HG03432 (cell line): ENCODE measurements at regions not wholly inside any gene's neighbourhood (a gene's known extent, or its start where the extent isn't known, plus 50 kb on each side); places are given as distances from the start of the nearest gene placed in this dataset.
A peak's percentile ranks its signal among the peaks of the same experiment; 100 is the strongest.
"Not testable (repeated sequence)": the region's sequence is repeated elsewhere in the genome, so short reads cannot be mapped to it uniquely, and the experiment has no call there.

Experiments
- ATAC-seq: cut with Tn5 transposase; IDR thresholded peaks from one replicate; pipeline ENCODE4 v1.9.1; 2021; ENCODE audit warnings: mild to moderate bottlenecking, moderate library complexity; ENCODE audit not compliant: unreplicated experiment

DNA sequence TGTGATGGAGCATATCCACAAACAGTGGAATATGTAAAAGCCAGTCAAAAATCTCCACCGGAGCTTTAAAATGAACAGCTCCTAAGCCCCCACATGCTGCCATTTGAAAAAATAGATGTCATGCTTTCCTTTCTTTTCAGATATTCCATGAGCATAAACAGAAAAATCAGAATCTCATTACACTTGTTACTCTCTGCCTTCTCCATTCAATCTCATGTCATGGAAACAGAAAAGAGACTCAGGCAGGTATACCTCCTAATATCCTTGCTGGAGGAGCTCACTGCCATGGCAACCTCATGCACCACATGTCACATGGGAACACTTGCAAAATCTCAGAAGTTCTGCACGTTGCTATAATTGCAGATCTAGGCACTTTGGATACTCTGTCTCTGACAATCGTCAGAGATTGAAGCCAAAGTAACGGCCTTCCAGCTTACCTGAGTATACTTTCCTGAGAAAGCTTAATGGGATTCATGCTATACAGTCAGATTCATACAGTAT lies 317.0 kb upstream of the ADAMTS9 start:
- no peak for ATAC-seq

GRCh38 chr3:65004306-65004705 lies 316.5 kb upstream of the ADAMTS9 start:
- ATAC-seq = no peak

DNA sequence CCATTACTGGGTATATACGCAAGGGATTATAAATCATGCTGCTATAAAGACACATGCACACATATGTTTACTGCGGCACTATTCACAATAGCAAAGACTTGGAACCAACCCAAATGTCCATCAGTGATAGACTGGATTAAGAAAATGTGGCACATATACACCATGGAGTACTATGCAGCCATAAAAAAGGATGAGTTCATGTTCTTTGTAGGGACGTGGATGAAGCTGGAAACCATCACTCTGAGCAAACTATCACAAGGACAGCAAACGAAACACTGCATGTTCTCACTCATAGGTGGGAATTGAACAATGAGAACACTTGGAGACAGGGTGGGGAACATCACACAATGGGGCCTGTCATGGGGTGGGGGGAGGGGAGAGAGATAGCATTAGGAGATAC lies 313.3 kb upstream of the ADAMTS9 start:
- not testable (repeated sequence) for ATAC-seq

DNA sequence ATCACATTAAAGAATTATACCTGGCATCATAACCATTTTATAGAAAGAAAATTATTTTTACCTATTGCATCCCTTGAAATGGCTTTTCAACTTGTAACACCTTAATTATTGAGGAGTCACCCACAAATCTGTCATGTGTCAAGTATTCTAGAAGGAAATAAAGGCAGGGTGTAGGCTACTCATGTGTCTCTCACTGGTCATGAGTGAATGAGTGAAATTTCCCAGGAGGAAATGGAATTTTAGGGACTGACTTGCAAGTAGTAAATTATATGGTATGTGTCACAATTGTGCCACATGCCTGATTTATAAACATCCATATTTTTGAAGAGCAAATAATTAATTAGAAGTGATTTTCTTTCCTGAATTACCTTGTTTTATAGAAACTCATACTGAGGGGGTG lies 310.5 kb upstream of the ADAMTS9 start:
- no peak for ATAC-seq

DNA sequence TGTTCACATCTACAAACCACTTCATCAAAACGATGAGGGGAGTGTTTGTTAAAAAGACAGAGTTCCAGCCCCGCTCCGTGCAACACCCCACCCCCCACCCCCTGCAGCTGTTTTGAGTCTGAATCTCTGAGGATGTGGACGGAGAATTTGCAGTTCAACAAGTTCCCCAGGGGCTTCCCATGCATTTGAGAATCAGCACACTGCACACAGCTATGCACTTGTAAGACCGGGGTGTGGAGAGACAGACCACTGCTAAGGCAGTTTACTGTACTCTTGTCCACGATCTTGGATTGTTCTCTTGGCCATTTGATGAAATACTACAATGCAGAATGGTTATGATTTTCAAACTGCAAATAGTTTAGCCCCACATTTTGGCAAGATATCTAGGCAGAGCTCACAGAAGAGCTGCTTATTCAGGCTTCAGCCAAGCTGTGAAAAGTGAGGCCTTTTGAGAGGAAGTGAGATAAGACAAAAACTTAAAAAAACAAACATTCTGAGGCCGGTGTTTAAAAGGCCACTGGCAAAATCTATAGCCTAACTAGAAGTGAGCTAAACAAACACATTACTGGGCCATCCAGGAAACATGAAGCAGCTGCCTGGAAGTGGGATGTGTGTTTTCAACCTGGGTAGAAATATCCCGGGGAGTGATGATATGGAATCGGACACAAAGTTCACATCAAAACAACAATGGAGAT lies 308.2 kb upstream of the ADAMTS9 start:
- no peak for ATAC-seq

GRCh38 chr3:64993781-64994180 lies 306.0 kb upstream of the ADAMTS9 start:
- ATAC-seq = no peak

- ATAC-seq = no peak
These were observed 304.9 kb upstream of the ADAMTS9 start for GRCh38 chr3:64992530-64993285.

DNA sequence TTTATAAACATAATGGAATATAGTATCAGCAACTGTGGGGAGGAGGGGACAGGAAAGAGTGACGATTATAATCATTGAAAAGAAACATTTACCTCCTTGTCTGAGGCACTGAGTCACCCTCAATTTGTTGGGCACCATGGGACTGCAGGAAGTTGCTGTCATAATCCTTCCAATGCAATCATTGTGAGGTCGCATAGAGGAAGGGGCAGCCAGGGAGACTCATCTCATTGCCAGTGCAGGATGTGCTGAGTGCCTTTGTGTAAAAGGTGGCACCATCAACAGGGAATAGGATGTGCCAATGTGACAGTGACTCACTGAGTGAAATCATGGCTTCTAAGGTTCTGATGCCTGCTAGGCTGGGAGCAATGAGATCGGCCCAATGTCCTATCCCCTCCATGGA lies 300.4 kb upstream of the ADAMTS9 start:
- no peak for ATAC-seq

GRCh38 chr3:64987726-64988125 lies 299.9 kb upstream of the ADAMTS9 start:
- no peak for ATAC-seq

- ATAC-seq = no peak
These were observed 297.3 kb upstream of the ADAMTS9 start for GRCh38 chr3:64985072-64985471.

- ATAC-seq = no peak
These were observed 296.0 kb upstream of the ADAMTS9 start for GRCh38 chr3:64983583-64984359.

GRCh38 chr3:64977308-64978100 lies 289.7 kb upstream of the ADAMTS9 start:
- ATAC-seq = no peak

DNA sequence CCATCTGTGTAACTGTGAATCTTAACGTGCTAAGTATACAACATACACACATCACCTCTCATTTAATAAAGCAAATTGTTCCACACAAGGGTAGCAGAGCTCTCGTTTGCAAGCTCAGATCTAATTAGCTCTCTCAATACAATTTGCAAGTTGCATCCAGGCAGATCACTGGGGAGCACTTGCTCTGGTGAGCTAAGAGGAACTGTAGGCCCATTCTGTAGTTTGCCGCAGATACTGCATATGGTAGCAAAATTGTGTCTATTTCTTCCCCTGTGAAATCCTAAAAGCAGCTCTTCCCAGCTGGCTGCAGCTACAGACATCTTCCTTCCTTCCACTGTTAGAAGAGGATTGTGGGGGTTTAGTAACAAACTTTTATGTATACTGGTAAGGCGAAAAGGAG lies 288.7 kb upstream of the ADAMTS9 start:
- no peak for ATAC-seq

- ATAC-seq = no peak
These were observed 287.3 kb upstream of the ADAMTS9 start for GRCh38 chr3:64975147-64975546.

DNA sequence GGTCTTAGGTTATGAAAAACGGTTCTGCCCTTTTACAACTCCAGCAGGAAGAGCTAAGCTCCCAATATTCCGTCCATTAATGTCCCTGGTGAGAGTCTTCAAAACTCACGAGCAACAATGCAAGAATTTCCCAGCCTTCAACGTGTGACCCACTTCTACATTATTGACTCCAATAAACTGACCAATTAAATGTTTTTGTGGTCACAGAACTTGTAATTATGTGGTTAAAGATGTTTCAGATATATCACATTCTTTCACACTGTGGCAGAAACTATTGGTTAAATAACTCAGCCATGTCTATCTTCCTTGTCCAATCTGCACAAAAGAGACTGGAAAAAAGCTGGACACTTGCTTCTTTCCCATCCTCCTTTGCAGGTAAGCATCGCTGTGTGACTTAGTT lies 286.6 kb upstream of the ADAMTS9 start:
- ATAC-seq = no peak

DNA sequence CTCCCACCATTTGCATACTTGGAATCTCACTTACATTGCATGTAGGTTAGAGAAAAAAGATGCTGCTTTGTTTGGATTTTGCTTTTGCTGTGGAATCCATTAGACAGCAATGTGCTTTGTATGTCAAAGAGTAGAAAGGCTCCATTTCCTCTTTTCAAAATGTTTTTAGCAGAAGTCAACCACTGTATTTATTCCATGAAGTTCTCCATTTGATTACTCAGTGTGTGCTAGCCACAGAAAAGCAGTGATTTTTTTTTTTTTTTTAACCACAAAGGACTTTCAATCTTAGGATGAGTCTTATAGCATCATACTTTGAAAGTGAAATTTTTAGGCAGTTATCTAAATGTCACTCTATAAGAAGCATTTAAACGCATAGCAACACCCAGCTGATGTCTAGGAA lies 285.0 kb upstream of the ADAMTS9 start:
- peak; percentile 85 for ATAC-seq

GRCh38 chr3:64971602-64972001 lies 283.8 kb upstream of the ADAMTS9 start:
- ATAC-seq = no peak

GRCh38 chr3:64970634-64971033 lies 282.8 kb upstream of the ADAMTS9 start:
- ATAC-seq = no peak

GRCh38 chr3:64961301-64961700 lies 273.5 kb upstream of the ADAMTS9 start:
- no peak for ATAC-seq

DNA sequence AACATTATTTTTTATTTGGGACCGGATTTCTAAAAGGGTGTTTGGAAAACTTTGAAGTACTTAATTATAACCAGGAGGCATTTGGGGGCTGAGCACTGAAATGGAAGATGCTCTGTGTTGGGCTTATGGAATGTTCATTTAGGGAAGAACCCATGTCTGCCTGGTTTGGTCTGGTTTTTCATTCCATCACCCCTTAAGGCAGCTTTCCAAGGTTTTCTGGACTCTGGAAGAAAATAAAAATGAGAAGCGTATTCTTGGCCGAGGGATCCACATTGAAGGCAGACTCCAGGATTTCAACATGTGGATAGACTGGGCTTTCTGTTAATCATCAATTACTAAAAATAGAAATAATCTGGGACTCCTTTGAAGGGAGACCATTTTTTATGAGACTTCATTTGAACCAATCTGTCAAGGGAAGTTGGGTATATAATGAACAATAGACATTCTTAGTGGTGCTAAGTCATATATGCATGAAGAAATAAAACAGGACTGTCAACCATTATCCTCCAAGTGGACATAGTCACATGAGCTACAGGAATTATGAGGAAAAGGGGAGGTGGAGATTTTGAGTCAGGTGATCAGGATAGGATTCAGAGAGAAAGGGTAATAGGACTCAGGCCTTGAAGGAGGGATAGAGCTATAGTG lies 270.5 kb upstream of the ADAMTS9 start:
- no peak for ATAC-seq
